ENCODE measurements at regions not wholly inside any gene's neighbourhood (a gene's known extent, or its start where the extent isn't known, plus 50 kb on each side); places are given as distances from the start of the nearest gene placed in this dataset.

- Histone ChIP-seq H3K27me3 (ENCODE audit: low read depth) (no peaks in the 10 kb centered on the region), H3K9me3 (peaks cover 3% of the 10 kb centered on the region), H3K36me3 (no peaks in the 10 kb centered on the region), H3K27ac (no peak overlapping the region), H3K4me3 (no peak overlapping the region), H3K4me1 (no peaks in the 10 kb centered on the region)
- DNase-seq (no peak), ATAC-seq (no peak)
- intact Hi-C loops (cut with DNase I) = no loop called here
- no peak for TF ChIP-seq CTCF (IDR thresholded peaks at IDR 0.05)
Observed at GRCh38 chr5:57663466-57663865, 180.9 kb upstream of the ACTBL2 start.

GRCh38 chr5:57662991-57663390 lies 180.4 kb upstream of the ACTBL2 start:
- intact Hi-C loops (cut with DNase I) = no loop called here

GRCh38 chr5:57659886-57660285 lies 177.3 kb upstream of the ACTBL2 start:
- peaks cover 3% of the 10 kb centered on the region for H3K9me3 ChIP-seq
- intact Hi-C loops (cut with DNase I) = no loop called here
- H3K27me3 ChIP-seq (ENCODE audit: low read depth) = no peaks in the 10 kb centered on the region
- DNase-seq (no peak), ATAC-seq (no peak)
- no peak overlapping the region for H3K4me3 ChIP-seq
- no peaks in the 10 kb centered on the region for H3K4me1 ChIP-seq
- no peak overlapping the region for H3K27ac ChIP-seq
- no peak for TF ChIP-seq CTCF (IDR thresholded peaks at IDR 0.05)
- no peaks in the 10 kb centered on the region for H3K36me3 ChIP-seq

More at GRCh38 chr5:57662991-57663390, 180.4 kb upstream of the ACTBL2 start:
- no peaks in the 10 kb centered on the region for H3K4me1 ChIP-seq
- no peak overlapping the region for H3K4me3 ChIP-seq
- H3K27ac ChIP-seq = no peak overlapping the region
- ATAC-seq = no peak
- H3K36me3 ChIP-seq = no peaks in the 10 kb centered on the region
- peaks cover 3% of the 10 kb centered on the region for H3K9me3 ChIP-seq
- TF ChIP-seq CTCF (IDR thresholded peaks at IDR 0.05) = no peak
- H3K27me3 ChIP-seq (ENCODE audit: low read depth) = no peaks in the 10 kb centered on the region
- DNase-seq = no peak

GRCh38 chr5:57658018-57658417 lies 175.4 kb upstream of the ACTBL2 start:
- Histone ChIP-seq H3K9me3 (peaks cover 3% of the 10 kb centered on the region), H3K27ac (no peak overlapping the region), H3K27me3 (ENCODE audit: low read depth) (no peaks in the 10 kb centered on the region), H3K4me1 (no peaks in the 10 kb centered on the region), H3K36me3 (no peaks in the 10 kb centered on the region), H3K4me3 (no peak overlapping the region)
- DNase-seq (no peak), ATAC-seq (no peak)
- intact Hi-C loops (cut with DNase I) = no loop called here
- no peak for TF ChIP-seq CTCF (IDR thresholded peaks at IDR 0.05)

GRCh38 chr5:57655228-57655627 lies 172.6 kb upstream of the ACTBL2 start:
- H3K27ac ChIP-seq = no peak overlapping the region
- no peaks in the 10 kb centered on the region for H3K36me3 ChIP-seq
- H3K27me3 ChIP-seq (ENCODE audit: low read depth) = no peaks in the 10 kb centered on the region
- H3K9me3 ChIP-seq = peaks cover 3% of the 10 kb centered on the region
- DNase-seq = no peak
- no peak overlapping the region for H3K4me3 ChIP-seq
- intact Hi-C loops (cut with DNase I) = no loop called here
- no peak for TF ChIP-seq CTCF (IDR thresholded peaks at IDR 0.05)
- ATAC-seq = no peak
- H3K4me1 ChIP-seq = no peaks in the 10 kb centered on the region

Data from lower lobe of right lung (tissue), 2 donors.